ENCODE measurements at regions not wholly inside any gene's neighbourhood (a gene's known extent, or its start where the extent isn't known, plus 50 kb on each side); places are given as distances from the start of the nearest gene placed in this dataset.

DNA sequence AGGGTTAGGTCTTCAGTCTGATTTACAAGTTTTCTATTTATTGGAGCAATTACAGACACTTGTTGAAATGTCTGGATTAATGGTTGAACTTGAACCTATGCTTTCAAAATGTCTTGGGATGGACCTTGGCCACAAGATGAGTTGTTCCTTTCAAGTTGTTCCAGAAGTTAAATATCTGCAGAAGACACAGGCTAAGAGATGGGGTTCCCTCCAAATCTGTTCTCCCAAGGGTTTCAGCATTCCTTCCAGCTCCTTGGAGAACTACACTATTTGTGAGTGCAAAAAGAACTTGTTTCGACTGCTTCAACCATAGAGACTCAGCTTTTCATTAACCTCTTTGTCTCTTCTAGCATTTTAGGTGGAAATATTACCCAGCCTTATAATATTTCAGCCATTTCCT, 189.0 kb upstream of the BLID start:
- ChIA-PET POLR2A (no interaction called here), CTCF (no interaction called here)
- TF ChIP-seq, protein P1, sequence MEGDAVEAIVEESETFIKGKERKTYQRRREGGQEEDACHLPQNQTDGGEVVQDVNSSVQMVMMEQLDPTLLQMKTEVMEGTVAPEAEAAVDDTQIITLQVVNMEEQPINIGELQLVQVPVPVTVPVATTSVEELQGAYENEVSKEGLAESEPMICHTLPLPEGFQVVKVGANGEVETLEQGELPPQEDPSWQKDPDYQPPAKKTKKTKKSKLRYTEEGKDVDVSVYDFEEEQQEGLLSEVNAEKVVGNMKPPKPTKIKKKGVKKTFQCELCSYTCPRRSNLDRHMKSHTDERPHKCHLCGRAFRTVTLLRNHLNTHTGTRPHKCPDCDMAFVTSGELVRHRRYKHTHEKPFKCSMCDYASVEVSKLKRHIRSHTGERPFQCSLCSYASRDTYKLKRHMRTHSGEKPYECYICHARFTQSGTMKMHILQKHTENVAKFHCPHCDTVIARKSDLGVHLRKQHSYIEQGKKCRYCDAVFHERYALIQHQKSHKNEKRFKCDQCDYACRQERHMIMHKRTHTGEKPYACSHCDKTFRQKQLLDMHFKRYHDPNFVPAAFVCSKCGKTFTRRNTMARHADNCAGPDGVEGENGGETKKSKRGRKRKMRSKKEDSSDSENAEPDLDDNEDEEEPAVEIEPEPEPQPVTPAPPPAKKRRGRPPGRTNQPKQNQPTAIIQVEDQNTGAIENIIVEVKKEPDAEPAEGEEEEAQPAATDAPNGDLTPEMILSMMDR (IDR thresholded peaks at IDR 0.05; ENCODE audit: insufficient read depth, low read length, missing control alignments), result no peak
- no peak for DNase-seq (ENCODE audit: low read depth, low spot score)
- no peak overlapping the region for H3K4me3 ChIP-seq (ENCODE audit: low read depth, low read length)

DNA sequence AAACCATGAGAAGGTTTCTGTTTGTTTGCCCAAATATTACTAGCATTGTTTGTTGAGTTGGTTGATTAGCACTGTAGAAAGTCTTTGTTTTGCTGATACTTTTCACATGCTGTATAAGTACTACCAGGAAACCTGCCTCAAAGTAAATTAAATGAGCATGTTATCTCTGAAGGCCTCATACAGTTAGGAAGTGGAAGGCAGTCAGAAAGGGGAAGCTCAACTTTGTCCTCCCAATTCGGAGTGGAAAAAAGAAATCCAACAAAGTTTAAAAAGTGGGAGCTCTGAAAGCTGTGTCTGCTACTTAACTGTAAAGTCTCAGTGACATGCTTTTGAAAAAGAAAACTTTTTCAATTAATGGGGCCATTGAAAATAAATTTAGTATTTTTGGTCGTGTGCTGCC, 188.3 kb upstream of the BLID start:
- ChIA-PET CTCF (no interaction called here), POLR2A (no interaction called here)

DNA sequence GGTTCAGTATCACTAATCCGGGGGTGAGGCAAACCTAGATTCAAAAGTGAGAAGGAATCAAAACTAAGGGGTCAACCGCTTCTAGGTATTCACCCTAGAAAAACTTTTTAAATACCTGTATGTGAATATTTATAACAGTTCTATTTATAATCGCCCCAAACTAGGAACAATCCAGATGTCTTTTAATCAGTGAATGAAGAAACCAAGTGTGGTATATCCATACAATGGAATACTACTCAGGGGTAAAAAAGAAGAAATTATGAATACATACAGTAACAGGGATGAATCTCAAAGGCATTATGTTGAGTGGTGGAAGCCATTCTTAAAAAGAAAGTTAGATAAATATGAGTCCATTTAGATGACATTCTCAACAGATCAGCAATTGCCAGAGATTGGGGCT, 178.0 kb upstream of the BLID start:
- DNase-seq (ENCODE audit: low read depth, low spot score), result no peak
- CTCF ChIA-PET, result interaction anchor here (1.4 kb wide), 1 partner anchor 211 kb away, joined by 4 read pairs; no protein-coding TSS in a partner anchor
- TF ChIP-seq, protein P1 (IDR thresholded peaks at IDR 0.05; ENCODE audit: insufficient read depth, low read length, missing control alignments), result no peak
- POLR2A ChIA-PET, result no interaction called here
- no peak overlapping the region for H3K4me3 ChIP-seq (ENCODE audit: low read depth, low read length)

More for the DNA sequence above, 188.3 kb upstream of the BLID start:
- TF ChIP-seq, protein P1 (IDR thresholded peaks at IDR 0.05; ENCODE audit: insufficient read depth, low read length, missing control alignments), result no peak
- no peak for DNase-seq (ENCODE audit: low read depth, low spot score)
- no peak overlapping the region for H3K4me3 ChIP-seq (ENCODE audit: low read depth, low read length)

DNA sequence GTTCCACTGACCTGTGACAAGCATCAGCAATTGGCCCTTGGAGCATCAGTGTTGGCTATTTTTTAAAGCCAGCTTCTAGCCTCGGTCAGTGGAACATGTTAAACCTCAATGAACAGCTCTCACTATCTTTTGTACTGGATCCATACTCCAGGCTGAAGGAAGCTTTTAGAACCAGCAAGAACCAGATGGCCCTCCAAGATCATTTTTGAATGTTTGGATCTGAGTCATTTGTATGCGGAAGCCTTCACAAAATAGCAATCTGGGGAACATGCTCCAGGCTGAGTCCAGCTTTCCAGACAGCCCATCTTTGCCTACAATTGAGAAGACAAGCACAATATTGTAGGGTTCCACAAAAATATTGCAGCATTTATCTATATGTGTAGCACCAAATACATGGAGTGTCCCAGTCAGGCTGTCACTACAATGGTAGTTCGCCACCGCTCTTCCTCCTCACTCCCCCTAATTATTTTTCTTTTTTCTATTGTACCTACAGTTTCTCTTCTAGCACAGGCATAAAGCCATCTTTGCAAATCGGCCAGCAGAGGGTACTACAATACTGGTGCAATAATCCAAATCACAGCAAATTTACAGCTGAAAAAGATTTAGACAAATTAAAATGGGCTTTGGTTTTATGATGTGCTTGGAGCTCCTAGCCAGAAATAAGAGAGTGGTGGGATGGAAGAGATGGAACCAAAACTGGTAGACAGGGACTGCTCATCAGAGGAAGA, 177.4 kb upstream of the BLID start:
- no peak overlapping the region for H3K4me3 ChIP-seq (ENCODE audit: low read depth, low read length)
- DNase-seq (ENCODE audit: low read depth, low spot score), result no peak
- TF ChIP-seq, protein P1 (IDR thresholded peaks at IDR 0.05; ENCODE audit: insufficient read depth, low read length, missing control alignments), result no peak
- ChIA-PET POLR2A (no interaction called here), CTCF (interaction anchor here (1.1 to 1.4 kb wide), 2 partner anchors 212 to 287 kb away, joined by 3 to 4 read pairs; no protein-coding TSS in a partner anchor)

DNA sequence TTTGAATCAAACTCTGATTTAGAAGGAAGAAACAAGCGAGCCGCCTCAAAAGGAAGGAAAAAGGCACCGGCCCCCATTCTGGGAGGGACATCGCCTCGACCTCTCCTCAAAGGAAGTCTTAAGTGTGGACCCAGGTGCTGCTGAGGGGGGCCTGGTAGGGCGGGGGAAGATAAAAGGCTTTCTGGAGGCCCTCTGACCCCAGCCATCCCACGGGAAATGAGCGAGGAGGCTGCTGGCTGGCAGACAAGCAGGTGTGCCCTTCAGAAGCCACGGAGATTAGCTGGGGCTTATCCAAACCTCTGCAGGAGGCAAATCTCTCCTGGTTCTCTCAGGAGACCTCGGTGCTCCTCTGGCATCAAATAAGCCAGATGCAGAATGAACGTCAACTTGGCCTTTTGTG, 171.4 kb upstream of the BLID start:
- ChIA-PET CTCF (no interaction called here), POLR2A (no interaction called here)
- no peak overlapping the region for H3K4me3 ChIP-seq (ENCODE audit: low read depth, low read length)
- DNase-seq (ENCODE audit: low read depth, low spot score), result no peak
- TF ChIP-seq, protein P1 (IDR thresholded peaks at IDR 0.05; ENCODE audit: insufficient read depth, low read length, missing control alignments), result no peak

DNA sequence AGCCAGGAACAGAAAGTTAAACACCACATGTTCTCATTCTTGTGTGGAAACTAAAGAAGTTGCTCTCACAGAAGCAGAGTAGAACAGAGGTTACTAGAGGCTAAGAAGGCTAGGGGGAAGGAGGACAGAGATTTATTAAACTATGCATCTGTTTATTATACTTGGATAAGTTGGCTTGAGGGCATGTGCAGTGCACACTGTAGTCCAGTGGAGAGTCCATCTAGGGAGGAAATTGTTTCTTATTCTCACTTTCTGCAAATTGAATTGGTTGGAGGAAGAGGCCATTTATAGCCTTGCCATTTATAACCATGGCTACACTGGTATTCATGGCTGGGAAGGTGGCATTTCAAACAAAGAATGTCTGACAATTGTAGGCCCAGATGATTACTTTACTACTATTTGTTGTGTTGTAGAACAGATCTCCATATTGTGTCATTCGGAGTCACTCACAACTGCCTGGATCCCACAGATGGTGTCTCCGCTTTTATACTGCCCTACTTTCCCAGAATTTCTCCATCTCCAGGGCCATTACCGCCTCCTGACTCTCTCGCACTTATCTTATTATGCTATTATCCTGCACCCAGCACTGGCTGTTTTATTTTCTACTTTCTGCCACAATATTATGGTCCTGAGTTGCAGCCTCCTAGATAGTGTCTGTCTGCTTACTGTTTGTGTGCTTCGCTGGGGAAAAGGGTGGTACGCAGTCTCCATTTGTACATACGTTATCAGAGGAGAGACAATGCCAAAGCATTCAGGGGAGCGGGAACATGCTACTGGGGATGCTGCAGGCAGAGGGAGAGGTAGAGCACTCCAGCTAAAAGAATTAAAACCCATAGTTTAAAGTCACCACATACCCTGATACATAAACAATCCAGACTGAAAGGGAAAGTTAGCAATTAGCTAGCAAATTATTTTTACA, 169.3 kb upstream of the BLID start:
- POLR2A ChIA-PET, result no interaction called here

More for the DNA sequence above, 169.3 kb upstream of the BLID start:
- TF ChIP-seq, protein P1 (IDR thresholded peaks at IDR 0.05; ENCODE audit: insufficient read depth, low read length, missing control alignments), result no peak
- CTCF ChIA-PET, result interaction anchor here (1.0 kb wide), 1 partner anchor 296 kb away, joined by 3 read pairs; no protein-coding TSS in a partner anchor
- H3K4me3 ChIP-seq (ENCODE audit: low read depth, low read length), result no peak overlapping the region
- DNase-seq (ENCODE audit: low read depth, low spot score), result no peak

Measured in AG04449 (cell line).